Activated CD8-positive, alpha-beta memory T cell treated with anti-CD3 and anti-CD28 coated beads, Interleukin-2, amount 50 U/mL, for 24 hours (primary cell): ENCODE measurements at regions not wholly inside any gene's neighbourhood (a gene's known extent, or its start where the extent isn't known, plus 50 kb on each side); places are given as distances from the start of the nearest gene placed in this dataset.
"Not testable (repeated sequence)": the region's sequence is repeated elsewhere in the genome, so short reads cannot be mapped to it uniquely, and the experiment has no call there.

Experiments used
- DNase-seq: peaks from one replicate; pipeline ENCODE4 v3.0.0-alpha.2; 2020; ENCODE audit errors: extremely low read depth

- no peak for DNase-seq
Observed at GRCh38 chr10:31686599-31686998, 242.0 kb downstream of the ARHGAP12 start.

GRCh38 chr10:31683682-31684081 lies 244.9 kb downstream of the ARHGAP12 start:
- no peak for DNase-seq

GRCh38 chr10:31679936-31680335 lies 248.7 kb downstream of the ARHGAP12 start:
- DNase-seq = no peak

- no peak for DNase-seq
Observed at GRCh38 chr10:31678575-31679516, 249.8 kb downstream of the ARHGAP12 start.

- DNase-seq = no peak
Observed at GRCh38 chr10:31678139-31678536, 250.5 kb downstream of the ARHGAP12 start.

- DNase-seq = no peak
Observed at GRCh38 chr10:31677195-31678138, 251.2 kb downstream of the ARHGAP12 start.

GRCh38 chr10:31675726-31676125 lies 252.9 kb downstream of the ARHGAP12 start:
- DNase-seq = no peak

- no peak for DNase-seq
Observed at GRCh38 chr10:31669357-31669756, 259.3 kb downstream of the ARHGAP12 start.

GRCh38 chr10:31668326-31668725 lies 260.3 kb downstream of the ARHGAP12 start:
- no peak for DNase-seq

- DNase-seq = not testable (repeated sequence)
Observed at GRCh38 chr10:31665764-31666279, 262.8 kb downstream of the ARHGAP12 start.

GRCh38 chr10:31664803-31665202 lies 263.8 kb downstream of the ARHGAP12 start:
- no peak for DNase-seq

- not testable (repeated sequence) for DNase-seq
Observed at GRCh38 chr10:31664071-31664470, 264.6 kb downstream of the ARHGAP12 start.

GRCh38 chr10:31660300-31660699 lies 268.3 kb downstream of the ARHGAP12 start:
- DNase-seq = no peak

GRCh38 chr10:31659665-31660064 lies 269.0 kb downstream of the ARHGAP12 start:
- no peak for DNase-seq

- no peak for DNase-seq
Observed at GRCh38 chr10:31657434-31657872, 271.2 kb downstream of the ARHGAP12 start.

- no peak for DNase-seq
Observed at GRCh38 chr10:31656851-31657433, 271.7 kb downstream of the ARHGAP12 start.

GRCh38 chr10:31652038-31652437 lies 276.6 kb downstream of the ARHGAP12 start:
- no peak for DNase-seq

GRCh38 chr10:31650010-31650409 lies 278.6 kb downstream of the ARHGAP12 start:
- no peak for DNase-seq

- DNase-seq = no peak
Observed at GRCh38 chr10:31648966-31649365, 279.7 kb downstream of the ARHGAP12 start.

GRCh38 chr10:31647861-31648260 lies 280.8 kb downstream of the ARHGAP12 start:
- DNase-seq = no peak

- DNase-seq = no peak
Observed at GRCh38 chr10:31646519-31646918, 282.1 kb downstream of the ARHGAP12 start.

GRCh38 chr10:31645786-31646185 lies 282.8 kb downstream of the ARHGAP12 start:
- DNase-seq = no peak
